ENCODE measurements at regions not wholly inside any gene's neighbourhood (a gene's known extent, or its start where the extent isn't known, plus 50 kb on each side); places are given as distances from the start of the nearest gene placed in this dataset.

GRCh38 chr18:38329145-38329544 is 763.5 kb upstream of the CELF4 start:
- H3K27me3 ChIP-seq (ENCODE audit: control insufficient read depth, insufficient read depth, low read length): no peaks in the 10 kb centered on the region
- H3K36me3 ChIP-seq (ENCODE audit: control insufficient read depth, insufficient read depth, low read length): no peaks in the 10 kb centered on the region
- no peak for TF ChIP-seq CTCF (IDR thresholded peaks at IDR 0.05; ENCODE audit: insufficient read depth, low read length, poor library complexity, severe bottlenecking)
- no peak overlapping the region for H3K4me3 ChIP-seq (ENCODE audit: low read depth, low read length)
- DNase-seq (ENCODE audit: low read depth): no peak

DNA sequence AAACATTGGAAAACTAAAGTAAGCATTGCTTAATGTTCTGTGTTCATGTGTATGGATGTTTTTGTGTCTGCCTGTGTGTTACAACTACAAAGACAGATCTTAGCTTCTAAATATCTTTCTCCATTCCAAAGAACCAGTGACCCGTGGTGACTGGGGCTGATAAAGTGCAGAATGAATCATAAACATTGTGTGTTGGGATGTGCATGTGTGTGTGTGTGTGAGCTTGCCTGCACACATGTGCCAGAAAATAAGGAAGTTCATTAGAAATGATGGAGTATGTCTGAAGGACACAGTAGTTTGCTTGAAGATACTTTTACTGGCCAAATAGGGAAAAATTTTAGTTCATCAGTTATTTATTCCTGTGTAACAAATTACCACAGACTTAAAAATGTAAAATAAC is 756.6 kb upstream of the CELF4 start:
- no peak for TF ChIP-seq CTCF (IDR thresholded peaks at IDR 0.05; ENCODE audit: insufficient read depth, low read length, poor library complexity, severe bottlenecking)
- no peak overlapping the region for H3K4me3 ChIP-seq (ENCODE audit: low read depth, low read length)
- H3K36me3 ChIP-seq (ENCODE audit: control insufficient read depth, insufficient read depth, low read length): no peaks in the 10 kb centered on the region
- no peaks in the 10 kb centered on the region for H3K27me3 ChIP-seq (ENCODE audit: control insufficient read depth, insufficient read depth, low read length)
- no peak for DNase-seq (ENCODE audit: low read depth)

DNA sequence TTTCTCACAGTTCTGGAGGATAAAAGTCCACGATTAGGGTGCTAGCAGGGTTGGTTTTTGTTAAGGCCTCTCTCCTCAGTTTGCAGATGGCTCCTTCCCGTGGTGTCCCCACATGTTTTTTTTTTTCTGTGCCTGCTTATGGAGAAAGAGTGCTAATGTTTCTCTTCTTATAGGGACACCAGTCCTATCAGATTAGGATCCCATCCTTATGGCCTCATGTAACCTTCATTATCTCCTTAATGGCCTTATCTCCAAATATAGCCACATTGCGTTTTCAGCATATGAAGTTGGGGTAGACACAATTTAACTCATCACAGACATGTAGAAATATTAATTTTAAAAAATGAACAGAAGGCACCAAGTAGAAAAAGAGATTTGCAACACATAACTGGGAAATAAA is 755.7 kb upstream of the CELF4 start:
- Histone ChIP-seq H3K27me3 (ENCODE audit: control insufficient read depth, insufficient read depth, low read length) (no peaks in the 10 kb centered on the region), H3K36me3 (ENCODE audit: control insufficient read depth, insufficient read depth, low read length) (no peaks in the 10 kb centered on the region), H3K4me3 (ENCODE audit: low read depth, low read length) (no peak overlapping the region)
- DNase-seq (ENCODE audit: low read depth): no peak
- no peak for TF ChIP-seq CTCF (IDR thresholded peaks at IDR 0.05; ENCODE audit: insufficient read depth, low read length, poor library complexity, severe bottlenecking)

GRCh38 chr18:38318416-38318815 is 752.8 kb upstream of the CELF4 start:
- Histone ChIP-seq H3K36me3 (ENCODE audit: control insufficient read depth, insufficient read depth, low read length) (no peaks in the 10 kb centered on the region), H3K27me3 (ENCODE audit: control insufficient read depth, insufficient read depth, low read length) (no peaks in the 10 kb centered on the region), H3K4me3 (ENCODE audit: low read depth, low read length) (no peak overlapping the region)
- TF ChIP-seq CTCF (IDR thresholded peaks at IDR 0.05; ENCODE audit: insufficient read depth, low read length, poor library complexity, severe bottlenecking): no peak
- DNase-seq (ENCODE audit: low read depth): no peak

DNA sequence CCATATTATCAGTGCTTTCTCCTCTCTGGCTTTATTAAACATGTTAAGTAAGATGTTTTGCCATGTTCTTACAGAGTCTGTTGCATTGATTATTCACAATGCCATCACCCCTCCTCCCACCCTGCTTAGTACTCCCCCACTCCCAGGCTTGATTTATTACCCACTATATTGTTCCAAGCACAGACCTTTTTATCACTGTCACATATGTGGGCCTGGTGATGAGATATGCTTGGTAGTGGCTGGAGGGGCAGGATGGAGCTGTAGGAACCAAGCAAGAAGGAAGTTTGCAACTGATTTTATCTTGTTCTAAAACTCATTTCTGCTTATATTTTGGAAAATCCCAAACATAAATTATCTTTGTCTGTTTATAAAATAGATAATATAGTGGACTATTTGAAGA is 748.2 kb upstream of the CELF4 start:
- no peaks in the 10 kb centered on the region for H3K36me3 ChIP-seq (ENCODE audit: control insufficient read depth, insufficient read depth, low read length)
- no peak for DNase-seq (ENCODE audit: low read depth)
- no peak for TF ChIP-seq CTCF (IDR thresholded peaks at IDR 0.05; ENCODE audit: insufficient read depth, low read length, poor library complexity, severe bottlenecking)

DNA sequence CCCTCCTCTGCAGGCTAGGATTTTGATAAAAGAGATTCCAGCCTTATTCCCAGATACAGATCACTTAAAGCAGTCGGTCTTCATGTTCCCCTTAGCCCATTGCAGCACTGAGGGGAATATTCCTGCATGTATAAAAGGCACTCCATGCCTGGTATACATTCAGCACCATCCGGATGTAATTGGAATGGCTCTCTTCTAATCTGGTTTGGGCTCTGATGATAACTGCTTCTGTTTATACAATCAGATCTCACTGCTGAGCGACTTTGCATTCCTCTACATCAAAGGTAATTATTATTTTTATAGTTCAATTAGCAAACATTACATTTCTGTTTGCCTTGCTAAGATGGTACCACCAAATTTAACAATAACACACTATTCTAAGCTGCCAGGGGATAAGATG is 746.9 kb upstream of the CELF4 start:
- no peak for TF ChIP-seq CTCF (IDR thresholded peaks at IDR 0.05; ENCODE audit: insufficient read depth, low read length, poor library complexity, severe bottlenecking)
- Histone ChIP-seq H3K4me3 (ENCODE audit: low read depth, low read length) (no peak overlapping the region), H3K36me3 (ENCODE audit: control insufficient read depth, insufficient read depth, low read length) (no peaks in the 10 kb centered on the region), H3K27me3 (ENCODE audit: control insufficient read depth, insufficient read depth, low read length) (no peaks in the 10 kb centered on the region)
- no peak for DNase-seq (ENCODE audit: low read depth)

More for the DNA sequence above, 748.2 kb upstream of the CELF4 start:
- Histone ChIP-seq H3K4me3 (ENCODE audit: low read depth, low read length) (no peak overlapping the region), H3K27me3 (ENCODE audit: control insufficient read depth, insufficient read depth, low read length) (no peaks in the 10 kb centered on the region)

Measured in kidney epithelial cell (primary cell).